Osteocyte (in vitro differentiated cells): ENCODE measurements at regions not wholly inside any gene's neighbourhood (a gene's known extent, or its start where the extent isn't known, plus 50 kb on each side); places are given as distances from the start of the nearest gene placed in this dataset.

Experiments used
- DNase-seq: peaks from one replicate; pipeline ENCODE4 v3.0.0; 2021; ENCODE audit warnings: mixed read lengths; ENCODE audit not compliant: unreplicated experiment; ENCODE audit errors: extremely low spot score
- H3K27ac Mint-ChIP-seq: one replicate; pipeline ENCODE4 v1.8.0; 2021; ENCODE audit warnings: mild to moderate bottlenecking, mixed read lengths; ENCODE audit not compliant: unreplicated experiment
- H3K27me3 Mint-ChIP-seq: one replicate; pipeline ENCODE4 v1.8.0; 2021; ENCODE audit warnings: mixed read lengths; ENCODE audit not compliant: unreplicated experiment
- H3K36me3 Mint-ChIP-seq: one replicate; pipeline ENCODE4 v1.8.0; 2021; ENCODE audit warnings: mixed read lengths; ENCODE audit not compliant: unreplicated experiment
- H3K4me1 Mint-ChIP-seq: one replicate; pipeline ENCODE4 v1.8.0; 2021; ENCODE audit warnings: mixed read lengths; ENCODE audit not compliant: unreplicated experiment
- H3K4me3 Mint-ChIP-seq: one replicate; pipeline ENCODE4 v1.8.0; 2021; ENCODE audit warnings: mild to moderate bottlenecking, moderate library complexity, mixed read lengths; ENCODE audit not compliant: unreplicated experiment
- H3K9me3 Mint-ChIP-seq: one replicate; pipeline ENCODE4 v1.8.0; 2021; ENCODE audit warnings: mixed read lengths; ENCODE audit not compliant: unreplicated experiment
- TF ChIP-seq, protein P1 (sequence below): fragments of 200-600 bp; sonication (generic); IDR thresholded peaks from 2 replicates; pipeline ENCODE4 v1.5.0; 2021; ENCODE audit warnings: antibody characterized with exemption, mild to moderate bottlenecking, moderate library complexity

- H3K36me3 Mint-ChIP-seq = no peaks in the 10 kb centered on the region
- DNase-seq = no peak
- TF ChIP-seq, protein P1, sequence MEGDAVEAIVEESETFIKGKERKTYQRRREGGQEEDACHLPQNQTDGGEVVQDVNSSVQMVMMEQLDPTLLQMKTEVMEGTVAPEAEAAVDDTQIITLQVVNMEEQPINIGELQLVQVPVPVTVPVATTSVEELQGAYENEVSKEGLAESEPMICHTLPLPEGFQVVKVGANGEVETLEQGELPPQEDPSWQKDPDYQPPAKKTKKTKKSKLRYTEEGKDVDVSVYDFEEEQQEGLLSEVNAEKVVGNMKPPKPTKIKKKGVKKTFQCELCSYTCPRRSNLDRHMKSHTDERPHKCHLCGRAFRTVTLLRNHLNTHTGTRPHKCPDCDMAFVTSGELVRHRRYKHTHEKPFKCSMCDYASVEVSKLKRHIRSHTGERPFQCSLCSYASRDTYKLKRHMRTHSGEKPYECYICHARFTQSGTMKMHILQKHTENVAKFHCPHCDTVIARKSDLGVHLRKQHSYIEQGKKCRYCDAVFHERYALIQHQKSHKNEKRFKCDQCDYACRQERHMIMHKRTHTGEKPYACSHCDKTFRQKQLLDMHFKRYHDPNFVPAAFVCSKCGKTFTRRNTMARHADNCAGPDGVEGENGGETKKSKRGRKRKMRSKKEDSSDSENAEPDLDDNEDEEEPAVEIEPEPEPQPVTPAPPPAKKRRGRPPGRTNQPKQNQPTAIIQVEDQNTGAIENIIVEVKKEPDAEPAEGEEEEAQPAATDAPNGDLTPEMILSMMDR = no peak
- no peaks in the 10 kb centered on the region for H3K27me3 Mint-ChIP-seq
- H3K4me1 Mint-ChIP-seq = no peaks in the 10 kb centered on the region
- H3K27ac Mint-ChIP-seq = no peak overlapping the region
- no peak overlapping the region for H3K4me3 Mint-ChIP-seq
- no peaks in the 10 kb centered on the region for H3K9me3 Mint-ChIP-seq
Observed at GRCh38 chr15:87582169-87582568, 674.4 kb downstream of the NTRK3 start.

DNA sequence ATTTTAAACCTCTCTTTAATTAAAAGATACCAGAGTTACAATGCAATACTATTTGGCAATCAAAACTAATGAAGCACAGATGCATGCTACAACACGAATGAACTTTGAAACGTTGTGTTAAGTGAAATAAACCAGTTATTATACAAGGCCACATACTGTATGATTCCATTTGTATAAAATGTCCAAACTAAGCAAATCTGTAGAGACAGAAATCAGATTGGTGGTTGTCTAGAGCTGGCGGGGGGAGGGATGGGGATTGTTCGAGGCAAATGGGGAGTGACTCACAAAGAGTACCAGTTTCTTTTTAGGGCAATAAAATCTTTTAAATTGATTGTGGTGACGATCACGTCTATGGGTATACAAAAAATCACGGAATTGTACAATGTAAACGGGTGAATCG lies 677.0 kb downstream of the NTRK3 start:
- Mint-ChIP-seq H3K36me3 (no peaks in the 10 kb centered on the region), H3K27me3 (no peaks in the 10 kb centered on the region), H3K27ac (no peak overlapping the region), H3K4me3 (no peak overlapping the region), H3K9me3 (no peaks in the 10 kb centered on the region), H3K4me1 (no peaks in the 10 kb centered on the region)
- no peak for DNase-seq
- TF ChIP-seq, protein P1 = no peak

- Mint-ChIP-seq H3K27me3 (no peaks in the 10 kb centered on the region), H3K36me3 (no peaks in the 10 kb centered on the region), H3K4me3 (no peak overlapping the region), H3K27ac (no peak overlapping the region), H3K4me1 (no peaks in the 10 kb centered on the region), H3K9me3 (no peaks in the 10 kb centered on the region)
- DNase-seq = no peak
- TF ChIP-seq, protein P1 = no peak
Observed at GRCh38 chr15:87578776-87579175, 677.8 kb downstream of the NTRK3 start.

- no peaks in the 10 kb centered on the region for H3K4me1 Mint-ChIP-seq
- H3K9me3 Mint-ChIP-seq = no peaks in the 10 kb centered on the region
- no peaks in the 10 kb centered on the region for H3K36me3 Mint-ChIP-seq
Observed at GRCh38 chr15:87577336-87577735, 679.2 kb downstream of the NTRK3 start.

GRCh38 chr15:87576486-87577176 lies 679.9 kb downstream of the NTRK3 start:
- H3K27ac Mint-ChIP-seq = no peak overlapping the region
- no peak overlapping the region for H3K4me3 Mint-ChIP-seq
- H3K9me3 Mint-ChIP-seq = no peaks in the 10 kb centered on the region
- H3K4me1 Mint-ChIP-seq = no peaks in the 10 kb centered on the region
- H3K27me3 Mint-ChIP-seq = no peaks in the 10 kb centered on the region
- TF ChIP-seq, protein P1 = no peak
- DNase-seq = no peak
- H3K36me3 Mint-ChIP-seq = no peaks in the 10 kb centered on the region

More at GRCh38 chr15:87577336-87577735, 679.2 kb downstream of the NTRK3 start:
- H3K27me3 Mint-ChIP-seq = no peaks in the 10 kb centered on the region
- H3K4me3 Mint-ChIP-seq = no peak overlapping the region
- DNase-seq = no peak
- TF ChIP-seq, protein P1 = no peak
- H3K27ac Mint-ChIP-seq = no peak overlapping the region
